ENCODE measurements at regions not wholly inside any gene's neighbourhood (a gene's known extent, or its start where the extent isn't known, plus 50 kb on each side); places are given as distances from the start of the nearest gene placed in this dataset.

DNA sequence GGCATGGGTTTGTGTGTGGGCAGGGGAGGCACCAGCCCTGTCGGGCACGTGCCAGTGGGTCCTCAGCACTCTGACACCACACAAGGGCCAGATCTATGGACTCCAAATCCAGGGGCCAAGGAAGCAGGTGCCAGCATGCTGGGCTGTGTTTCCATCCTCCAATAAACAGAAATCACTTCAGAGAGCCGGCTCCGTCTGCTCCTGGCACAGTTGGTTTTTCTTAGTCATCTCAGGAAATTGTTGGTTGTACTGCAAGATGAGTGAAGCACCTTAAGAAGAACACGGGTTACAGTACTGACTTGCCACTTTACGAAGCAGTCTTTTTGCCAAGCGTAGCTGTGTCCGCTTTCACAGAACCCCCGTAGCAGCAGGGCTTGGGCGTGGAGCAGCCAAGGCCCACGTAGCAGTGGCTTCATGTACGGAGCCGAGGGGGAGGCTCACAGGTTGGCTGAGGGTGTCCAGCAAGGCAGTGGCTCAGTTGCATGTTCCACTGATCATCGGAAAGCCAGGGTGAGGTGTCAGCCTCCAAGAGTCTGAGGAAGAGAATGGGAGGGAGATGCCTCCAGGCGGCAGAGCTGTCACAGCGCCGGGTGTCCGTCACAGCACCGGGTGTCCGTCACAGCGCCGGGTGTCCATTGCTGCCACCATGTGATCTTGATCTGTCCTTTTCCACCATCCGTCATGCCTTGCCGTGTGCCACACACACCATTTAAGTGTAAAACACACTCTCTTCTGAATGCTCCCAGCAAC lies 314.9 kb downstream of the CTTN start:
- intact Hi-C loops (cut with micrococcal nuclease), result no loop called here
- Histone ChIP-seq H3K27me3 (ENCODE audit: insufficient read depth, low read length) (no peaks in the 10 kb centered on the region), H3K36me3 (ENCODE audit: insufficient read depth, low read length) (no peaks in the 10 kb centered on the region), H3K4me3 (ENCODE audit: low read length in 2 of 2) (no peak overlapping the region), H3K27ac (ENCODE audit: low read depth, low read length) (no peak overlapping the region), H3K9me3 (ENCODE audit: control insufficient read depth in 1 of 2, low read length in 2 of 2) (no peaks in the 10 kb centered on the region), H3K4me1 (ENCODE audit: insufficient read depth, low read length) (no peaks in the 10 kb centered on the region)
- Mint-ChIP-seq H3K9me3 (no peaks in the 10 kb centered on the region), H3K27ac (no peak overlapping the region), H3K27me3 (peaks cover 3 to 9% of the 10 kb centered on the region in 2 donors), H3K36me3 (no peaks in the 10 kb centered on the region), H3K4me3 (no peak overlapping the region), H3K4me1 (no peaks in the 10 kb centered on the region)
- no peak for DNase-seq
- POLR2A ChIA-PET (ENCODE audit: partially characterized antibody), result no interaction called here
- CTCF ChIA-PET (ENCODE audit: partially characterized antibody), result no interaction called here

DNA sequence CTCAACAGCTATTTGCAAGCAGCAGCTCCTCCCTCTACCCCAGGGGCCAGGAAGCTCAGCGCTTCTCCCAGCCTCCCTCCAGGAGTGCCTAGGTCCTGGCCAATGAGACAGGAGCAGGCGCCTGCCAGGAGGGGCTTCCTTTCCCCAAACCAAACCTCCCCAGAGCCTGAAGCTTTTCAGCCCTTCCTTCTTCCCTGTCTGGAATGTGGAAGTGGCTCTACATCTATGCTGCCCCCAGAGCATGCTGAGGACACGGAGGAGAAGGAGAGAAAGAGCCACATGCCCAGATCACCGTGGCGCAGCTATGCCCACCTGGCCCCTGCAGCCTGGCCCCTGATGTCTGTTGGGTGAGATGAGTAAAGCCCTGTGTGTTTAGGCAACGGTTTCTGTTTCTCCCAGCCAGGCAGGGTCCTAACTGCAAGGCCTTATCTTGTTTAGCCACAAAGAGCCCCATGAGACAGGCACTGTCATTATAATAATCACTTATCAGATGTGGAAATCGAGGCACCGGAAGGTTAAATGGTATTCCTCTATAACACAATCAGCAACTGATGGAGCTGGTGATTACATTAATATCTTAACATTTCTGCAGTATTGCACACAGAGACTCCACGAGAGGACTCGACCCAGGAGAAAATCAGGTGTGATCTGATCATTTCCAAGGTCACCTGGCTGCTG lies 315.8 kb downstream of the CTTN start:
- no peak overlapping the region for H3K4me3 ChIP-seq (ENCODE audit: low read length in 2 of 2)
- Mint-ChIP-seq H3K36me3 (no peaks in the 10 kb centered on the region), H3K27me3 (peaks cover 3 to 7% of the 10 kb centered on the region in 2 donors), H3K27ac (no peak overlapping the region), H3K9me3 (no peaks in the 10 kb centered on the region), H3K4me3 (no peak overlapping the region), H3K4me1 (no peaks in the 10 kb centered on the region)
- DNase-seq, result no peak
- H3K36me3 ChIP-seq (ENCODE audit: insufficient read depth, low read length), result no peaks in the 10 kb centered on the region
- no peaks in the 10 kb centered on the region for H3K27me3 ChIP-seq (ENCODE audit: insufficient read depth, low read length)
- intact Hi-C loops (cut with micrococcal nuclease), result no loop called here
- no peaks in the 10 kb centered on the region for H3K9me3 ChIP-seq (ENCODE audit: control insufficient read depth in 1 of 2, low read length in 2 of 2)
- CTCF ChIA-PET (ENCODE audit: partially characterized antibody), result no interaction called here
- H3K4me1 ChIP-seq (ENCODE audit: insufficient read depth, low read length), result no peaks in the 10 kb centered on the region
- no peak overlapping the region for H3K27ac ChIP-seq (ENCODE audit: low read depth, low read length)
- POLR2A ChIA-PET (ENCODE audit: partially characterized antibody), result no interaction called here

DNA sequence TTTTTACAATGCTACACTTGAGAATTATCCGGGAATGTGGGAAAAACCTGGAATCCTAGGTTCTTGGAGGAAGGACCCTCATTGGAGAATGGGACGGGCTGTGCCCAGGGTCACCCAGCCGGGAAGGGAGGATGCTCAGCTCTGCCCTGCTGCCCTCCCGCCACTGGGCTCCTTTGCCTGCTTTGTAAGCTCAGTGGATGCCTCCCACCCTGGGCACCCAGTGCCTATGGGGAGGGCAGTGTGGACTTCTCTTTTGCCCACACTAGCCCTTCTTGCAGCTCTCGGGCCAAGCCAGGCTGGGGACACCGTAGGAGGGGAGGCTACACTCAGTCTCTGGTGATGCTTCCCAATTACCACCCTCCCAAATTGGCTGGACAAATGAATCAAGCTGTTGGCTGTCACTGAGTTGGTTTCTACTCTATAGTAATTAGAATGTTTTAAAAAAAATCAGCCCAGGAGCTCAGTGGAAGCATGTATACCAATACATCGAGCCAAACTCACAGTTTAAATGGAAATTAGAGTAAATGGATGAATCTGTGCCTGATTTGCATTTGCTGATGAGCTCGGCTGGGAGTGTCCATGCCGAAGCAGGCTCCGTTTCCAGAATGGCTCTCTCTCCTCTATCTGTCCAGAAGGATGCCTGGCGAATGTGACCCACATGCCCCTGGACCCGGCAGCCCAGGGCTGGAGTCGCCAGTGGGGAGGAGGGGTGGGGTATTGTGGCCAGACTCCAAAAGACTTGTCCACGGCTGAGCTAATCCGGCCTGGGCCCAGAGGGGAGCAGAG lies 317.0 kb downstream of the CTTN start:
- H3K27me3 Mint-ChIP-seq, result peaks cover 2 to 3% of the 10 kb centered on the region in 2 donors
- intact Hi-C loops (cut with micrococcal nuclease), result no loop called here
- H3K27ac Mint-ChIP-seq, result no peak overlapping the region

GRCh38 chr11:70716216-70716615 lies 317.9 kb downstream of the CTTN start:
- H3K36me3 Mint-ChIP-seq, result no peaks in the 10 kb centered on the region
- no peak overlapping the region for H3K27ac ChIP-seq (ENCODE audit: low read depth, low read length)
- intact Hi-C loops (cut with micrococcal nuclease), result no loop called here
- no peak overlapping the region for H3K27ac Mint-ChIP-seq
- no peak overlapping the region for H3K4me3 Mint-ChIP-seq
- H3K9me3 Mint-ChIP-seq, result peaks cover 0 to 2% (median 0%) of the 10 kb centered on the region in 8 donors
- H3K4me3 ChIP-seq (ENCODE audit: low read length in 2 of 2), result no peak overlapping the region
- CTCF ChIA-PET (ENCODE audit: partially characterized antibody), result interaction anchor here (1.0 kb wide), 1 partner anchor 10 kb away, joined by 3 read pairs; no protein-coding TSS in a partner anchor
- H3K27me3 ChIP-seq (ENCODE audit: insufficient read depth, low read length), result no peaks in the 10 kb centered on the region
- H3K36me3 ChIP-seq (ENCODE audit: insufficient read depth, low read length), result no peaks in the 10 kb centered on the region
- no peak for DNase-seq
- no peaks in the 10 kb centered on the region for H3K9me3 ChIP-seq (ENCODE audit: control insufficient read depth in 1 of 2, low read length in 2 of 2)
- no peaks in the 10 kb centered on the region for H3K4me1 ChIP-seq (ENCODE audit: insufficient read depth, low read length)
- no peaks in the 10 kb centered on the region for H3K4me1 Mint-ChIP-seq
- POLR2A ChIA-PET (ENCODE audit: partially characterized antibody), result no interaction called here
- H3K27me3 Mint-ChIP-seq, result peaks cover 2 to 3% of the 10 kb centered on the region in 2 donors

More for the DNA sequence above, 317.0 kb downstream of the CTTN start:
- ChIA-PET POLR2A (ENCODE audit: partially characterized antibody) (no interaction called here), CTCF (ENCODE audit: partially characterized antibody) (interaction anchor here (1.0 kb wide), 1 partner anchor 10 kb away, joined by 3 read pairs; no protein-coding TSS in a partner anchor)
- H3K27ac ChIP-seq (ENCODE audit: low read depth, low read length), result no peak overlapping the region
- H3K36me3 ChIP-seq (ENCODE audit: insufficient read depth, low read length), result no peaks in the 10 kb centered on the region
- H3K9me3 ChIP-seq (ENCODE audit: control insufficient read depth in 1 of 2, low read length in 2 of 2), result no peaks in the 10 kb centered on the region
- Mint-ChIP-seq H3K9me3 (no peaks in the 10 kb centered on the region), H3K36me3 (no peaks in the 10 kb centered on the region), H3K4me3 (no peak overlapping the region), H3K4me1 (no peaks in the 10 kb centered on the region)
- H3K4me1 ChIP-seq (ENCODE audit: insufficient read depth, low read length), result no peaks in the 10 kb centered on the region
- no peak for DNase-seq
- H3K27me3 ChIP-seq (ENCODE audit: insufficient read depth, low read length), result no peaks in the 10 kb centered on the region
- no peak overlapping the region for H3K4me3 ChIP-seq (ENCODE audit: low read length in 2 of 2)

DNA sequence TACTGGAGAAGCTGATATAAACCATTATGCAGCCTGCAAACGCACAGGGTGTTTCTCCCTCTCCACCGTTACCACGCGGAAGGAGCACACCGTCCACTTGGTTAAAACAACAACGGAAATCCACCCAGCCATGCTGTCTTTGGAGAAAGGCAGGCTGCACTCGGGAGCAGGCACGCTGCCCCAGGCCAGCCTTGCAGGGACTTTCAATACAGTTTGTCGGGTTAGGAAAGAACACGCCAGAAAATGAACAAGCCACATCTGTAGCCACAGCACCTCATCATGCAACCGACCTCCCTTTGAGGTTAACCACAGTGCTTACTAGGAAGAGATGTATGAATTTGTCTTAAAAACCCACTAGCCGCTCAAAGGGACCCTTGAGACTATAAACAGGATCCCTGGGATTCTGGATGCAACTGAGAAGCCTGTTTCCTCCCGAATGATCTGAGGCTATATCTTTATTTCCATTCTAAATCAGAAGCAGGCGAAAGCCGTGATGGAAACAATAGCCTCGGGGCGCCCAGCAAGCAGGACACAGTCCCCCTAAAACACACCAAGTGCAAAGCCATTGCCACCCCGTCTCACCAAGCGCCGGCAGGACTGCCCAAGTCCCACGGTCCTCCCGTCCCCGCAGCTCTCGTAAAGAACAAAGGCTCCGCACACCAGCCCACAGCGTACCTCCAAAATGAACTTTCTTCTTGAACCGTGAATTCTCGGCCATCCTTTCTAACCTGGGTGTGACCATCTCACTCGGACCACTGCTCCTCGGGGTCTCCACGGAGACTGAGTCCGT lies 318.9 kb downstream of the CTTN start:
- H3K4me1 Mint-ChIP-seq, result no peaks in the 10 kb centered on the region
- no peak for DNase-seq
- no peak overlapping the region for H3K4me3 Mint-ChIP-seq
- Histone ChIP-seq H3K9me3 (ENCODE audit: control insufficient read depth in 1 of 2, low read length in 2 of 2) (no peaks in the 10 kb centered on the region), H3K4me1 (ENCODE audit: insufficient read depth, low read length) (no peaks in the 10 kb centered on the region), H3K4me3 (ENCODE audit: low read length in 2 of 2) (no peak overlapping the region), H3K27ac (ENCODE audit: low read depth, low read length) (no peak overlapping the region), H3K36me3 (ENCODE audit: insufficient read depth, low read length) (no peaks in the 10 kb centered on the region), H3K27me3 (ENCODE audit: insufficient read depth, low read length) (no peaks in the 10 kb centered on the region)
- intact Hi-C loops (cut with micrococcal nuclease), result no loop called here
- ChIA-PET CTCF (ENCODE audit: partially characterized antibody) (no interaction called here), POLR2A (ENCODE audit: partially characterized antibody) (no interaction called here)
- peaks cover 0 to 2% (median 0%) of the 10 kb centered on the region in 8 donors for H3K9me3 Mint-ChIP-seq
- no peak overlapping the region for H3K27ac Mint-ChIP-seq
- H3K27me3 Mint-ChIP-seq, result peaks cover 1 to 3% of the 10 kb centered on the region in 2 donors
- H3K36me3 Mint-ChIP-seq, result no peaks in the 10 kb centered on the region

DNA sequence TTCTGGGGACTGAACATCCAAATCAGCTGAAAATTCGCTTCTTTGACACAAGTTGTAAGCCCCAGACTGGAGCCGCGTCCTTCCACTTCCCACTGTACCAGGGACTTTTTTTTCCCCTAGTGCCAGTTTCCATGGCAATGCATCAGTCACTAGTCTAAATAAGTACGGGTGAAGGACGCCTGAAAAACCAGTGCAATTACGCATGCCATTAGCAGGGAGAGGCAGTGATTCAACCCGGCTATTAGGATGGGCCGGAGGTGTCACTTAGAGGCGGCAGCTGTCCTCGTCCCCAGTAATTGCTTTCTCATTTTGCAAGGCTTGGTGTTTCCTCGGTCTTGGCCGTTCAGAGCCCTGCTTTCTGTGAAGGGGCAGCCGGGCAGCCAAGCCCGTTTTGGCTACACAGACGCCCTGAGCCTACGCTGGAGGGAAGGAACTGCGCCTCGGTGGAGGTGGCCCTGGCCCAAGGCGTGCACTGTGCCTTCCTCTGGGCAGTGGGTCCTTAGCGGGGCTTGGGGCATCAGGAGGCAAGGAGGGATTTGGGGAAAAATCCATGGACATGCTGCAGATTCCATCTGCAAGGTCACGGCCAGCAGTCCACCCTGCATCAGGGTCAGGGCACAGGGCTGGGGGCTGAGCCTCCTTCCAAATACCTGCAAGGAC lies 319.7 kb downstream of the CTTN start:
- H3K27ac Mint-ChIP-seq, result no peak overlapping the region
- Histone ChIP-seq H3K36me3 (ENCODE audit: insufficient read depth, low read length) (no peaks in the 10 kb centered on the region), H3K4me3 (ENCODE audit: low read length in 2 of 2) (no peak overlapping the region), H3K27me3 (ENCODE audit: insufficient read depth, low read length) (no peaks in the 10 kb centered on the region), H3K4me1 (ENCODE audit: insufficient read depth, low read length) (no peaks in the 10 kb centered on the region), H3K27ac (ENCODE audit: low read depth, low read length) (no peak overlapping the region), H3K9me3 (ENCODE audit: control insufficient read depth in 1 of 2, low read length in 2 of 2) (no peaks in the 10 kb centered on the region)
- no peak for DNase-seq
- ChIA-PET POLR2A (ENCODE audit: partially characterized antibody) (no interaction called here), CTCF (ENCODE audit: partially characterized antibody) (no interaction called here)
- peaks cover 0 to 2% (median 0%) of the 10 kb centered on the region in 8 donors for H3K9me3 Mint-ChIP-seq
- H3K4me3 Mint-ChIP-seq, result no peak overlapping the region
- no peaks in the 10 kb centered on the region for H3K36me3 Mint-ChIP-seq
- H3K4me1 Mint-ChIP-seq, result no peaks in the 10 kb centered on the region
- H3K27me3 Mint-ChIP-seq, result peaks cover 0 to 3% of the 10 kb centered on the region in 2 donors
- intact Hi-C loops (cut with micrococcal nuclease), result no loop called here

Data from CD4-positive, alpha-beta memory T cell (primary cell).